ENCODE measurements at regions not wholly inside any gene's neighbourhood (a gene's known extent, or its start where the extent isn't known, plus 50 kb on each side); places are given as distances from the start of the nearest gene placed in this dataset.

- H3K27ac ChIP-seq (ENCODE audit: low read length), result no peak overlapping the region
- H3K27me3 ChIP-seq (ENCODE audit: control insufficient read depth, insufficient read depth, low read length), result peaks cover 5% of the 10 kb centered on the region
- POLR2A ChIA-PET, result no interaction called here
- H3K36me3 ChIP-seq (ENCODE audit: control insufficient read depth, insufficient read depth, low read length), result no peaks in the 10 kb centered on the region
- intact Hi-C loops (cut with micrococcal nuclease; ENCODE audit: unreplicated experiment), result no loop called here
- no peaks in the 10 kb centered on the region for H3K4me1 ChIP-seq (ENCODE audit: control insufficient read depth, insufficient read depth, low read length)
- ATAC-seq (no peak), DNase-seq (ENCODE audit: low read depth, low spot score) (no peak)
- no peaks in the 10 kb centered on the region for H3K9me3 ChIP-seq (ENCODE audit: control insufficient read depth, insufficient read depth, low read depth, low read length)
- in situ Hi-C loops (cut with HindIII; ENCODE audit: low pct_unique_long_range_greater_than_20kb, low sequenced_read_pairs), result no loop called here
- no TSS peak for BruUV-seq (replicated peaks)
- CTCF ChIA-PET, result no interaction called here
- H3K4me3 ChIP-seq (ENCODE audit: low read depth in 2 of 2, low read length in 2 of 2), result no peak overlapping the region
- no peak for TF ChIP-seq REST (IDR thresholded peaks at IDR 0.05; ENCODE audit: insufficient read depth in 1 of 2, low read depth in 2 of 2, low read length in 1 of 2)
- no peak for TF ChIP-seq POLR2AphosphoS5 (IDR thresholded peaks at IDR 0.05; ENCODE audit: low read depth, low read length)
- TF ChIP-seq CTCF (IDR thresholded peaks at IDR 0.05), result no peak
- no peak for TF ChIP-seq SIN3A (IDR thresholded peaks at IDR 0.05; ENCODE audit: borderline replicate concordance, insufficient read depth, low read depth, low read length)
- TF ChIP-seq TCF7L2 (IDR thresholded peaks at IDR 0.05; ENCODE audit: low read depth, low read length), result no peak
These were observed 267.8 kb downstream of the TNS1 start for GRCh38 chr2:217735034-217735433.

- peaks cover 5% of the 10 kb centered on the region for H3K27me3 ChIP-seq (ENCODE audit: control insufficient read depth, insufficient read depth, low read length)
- H3K4me1 ChIP-seq (ENCODE audit: control insufficient read depth, insufficient read depth, low read length), result no peaks in the 10 kb centered on the region
- intact Hi-C loops (cut with micrococcal nuclease; ENCODE audit: unreplicated experiment), result no loop called here
- H3K27ac ChIP-seq (ENCODE audit: low read length), result no peak overlapping the region
- in situ Hi-C loops (cut with HindIII; ENCODE audit: low pct_unique_long_range_greater_than_20kb, low sequenced_read_pairs), result no loop called here
- BruUV-seq (replicated peaks), result no TSS peak
- no peaks in the 10 kb centered on the region for H3K36me3 ChIP-seq (ENCODE audit: control insufficient read depth, insufficient read depth, low read length)
- no peak overlapping the region for H3K4me3 ChIP-seq (ENCODE audit: low read depth in 2 of 2, low read length in 2 of 2)
- ChIA-PET CTCF (no interaction called here), POLR2A (no interaction called here)
- TF ChIP-seq TCF7L2 (IDR thresholded peaks at IDR 0.05; ENCODE audit: low read depth, low read length), result no peak
- no peak for TF ChIP-seq REST (IDR thresholded peaks at IDR 0.05; ENCODE audit: insufficient read depth in 1 of 2, low read depth in 2 of 2, low read length in 1 of 2)
- TF ChIP-seq POLR2AphosphoS5 (IDR thresholded peaks at IDR 0.05; ENCODE audit: low read depth, low read length), result no peak
- no peak for TF ChIP-seq CTCF (IDR thresholded peaks at IDR 0.05)
- TF ChIP-seq SIN3A (IDR thresholded peaks at IDR 0.05; ENCODE audit: borderline replicate concordance, insufficient read depth, low read depth, low read length), result no peak
- no peak for DNase-seq (ENCODE audit: low read depth, low spot score)
- no peak for ATAC-seq
- no peaks in the 10 kb centered on the region for H3K9me3 ChIP-seq (ENCODE audit: control insufficient read depth, insufficient read depth, low read depth, low read length)
These were observed 269.3 kb downstream of the TNS1 start for GRCh38 chr2:217733461-217733860.

All from Panc1 (cell line).